CD14-positive monocyte (primary cell): ENCODE measurements at regions not wholly inside any gene's neighbourhood (a gene's known extent, or its start where the extent isn't known, plus 50 kb on each side); places are given as distances from the start of the nearest gene placed in this dataset.

Source experiments
- DNase-seq, 3 donors: peaks; one replicate each; pipeline ENCODE4 v3.0.0-alpha.2; 2011 to 2022
- H2AFZ ChIP-seq: 2 replicates; pipeline ENCODE4 v1.6.0; 2012; ENCODE audit warnings: mild to moderate bottlenecking, low read depth, low read length, inconsistent platforms; ENCODE audit not compliant: insufficient read depth, poor library complexity, severe bottlenecking
- H3K27ac ChIP-seq, 2 donors: 1 replicate in 1 of 2; 2 replicates in 1 of 2; pipeline ENCODE4 v1.5.1; 2012 to 2013; ENCODE audit warnings: low read length in 2 of 2, control low read depth in 1 of 2, inconsistent platforms in 1 of 2, low read depth in 1 of 2, mild to moderate bottlenecking in 1 of 2
- H3K27me3 ChIP-seq, 2 donors: one replicate each; pipeline versions ENCODE4 v1.6.0 to v1.6.1; 2011 to 2013; ENCODE audit warnings: low read length in 2 of 2; ENCODE audit not compliant: control insufficient read depth in 2 of 2, insufficient read depth in 2 of 2
- H3K36me3 ChIP-seq, 2 donors: replicated peaks in 1 of 2; 1 replicate in 1 of 2; 2 replicates in 1 of 2; pipeline versions ENCODE4 v1.5.1 to v1.6.1; 2012 to 2013; ENCODE audit warnings: low read length in 2 of 2, control low read depth in 1 of 2, inconsistent platforms in 1 of 2, mild to moderate bottlenecking in 1 of 2; ENCODE audit not compliant: insufficient read depth in 2 of 2, control insufficient read depth in 1 of 2
- H3K4me1 ChIP-seq, 2 donors: 1 replicate in 1 of 2; 2 replicates in 1 of 2; pipeline versions ENCODE4 v1.5.1 to v1.6.1; 2012 to 2013; ENCODE audit warnings: low read length in 2 of 2, control low read depth in 1 of 2, inconsistent platforms in 1 of 2, mild to moderate bottlenecking in 1 of 2, moderate library complexity in 1 of 2; ENCODE audit not compliant: insufficient read depth in 2 of 2, control insufficient read depth in 1 of 2
- H3K4me2 ChIP-seq: replicated peaks from 2 replicates; pipeline ENCODE3; 2012; ENCODE audit warnings: low read length, moderate library complexity, mild to moderate bottlenecking; ENCODE audit not compliant: poor library complexity, severe bottlenecking; ENCODE audit errors: extremely low read depth
- H3K4me3 ChIP-seq, 3 experiments: fragments of 200-600 bp in 1 of 3; sonication (generic) in 1 of 3; replicated peaks in 1 of 3; 1 replicate in 2 of 3; 2 replicates in 1 of 3; pipeline ENCODE4 v1.5.1; 2011 to 2013; ENCODE audit warnings: low read length in 3 of 3, mild to moderate bottlenecking in 3 of 3, control low read depth in 2 of 3, low read depth in 2 of 3, inconsistent platforms in 1 of 3, moderate library complexity in 1 of 3
- H3K79me2 ChIP-seq: 2 replicates; pipeline ENCODE4 v1.6.0; 2012; ENCODE audit warnings: mild to moderate bottlenecking, control low read depth, inconsistent platforms, low read length, moderate library complexity; ENCODE audit not compliant: insufficient read depth
- H3K9ac ChIP-seq: 2 replicates; pipeline ENCODE4 v1.6.0; 2017; ENCODE audit warnings: low read length, mild to moderate bottlenecking; ENCODE audit not compliant: insufficient read depth, poor library complexity, severe bottlenecking
- H3K9me3 ChIP-seq, 2 donors: replicated peaks in 1 of 2; 1 replicate in 1 of 2; 2 replicates in 1 of 2; pipeline versions ENCODE4 v1.5.1 to v1.6.1; 2012 to 2013; ENCODE audit warnings: low read length in 2 of 2, control low read depth in 1 of 2; ENCODE audit not compliant: control insufficient read depth in 1 of 2, insufficient read depth in 1 of 2
- H4K20me1 ChIP-seq: 2 replicates; pipeline ENCODE4 v1.6.0; 2012; ENCODE audit warnings: mild to moderate bottlenecking, low read length, control low read depth, moderate library complexity; ENCODE audit not compliant: insufficient read depth
- H3K27ac Mint-ChIP-seq, 7 donors: one replicate each; pipeline ENCODE4 v1.8.0; 2020; ENCODE audit warnings: mild to moderate bottlenecking in 7 of 7, mixed read lengths in 7 of 7, moderate library complexity in 6 of 7, inconsistent platforms in 2 of 7
- H3K27me3 Mint-ChIP-seq, 3 donors: one replicate each; pipeline ENCODE4 v1.8.0; 2021 to 2022; ENCODE audit warnings: low read depth in 3 of 3, mild to moderate bottlenecking in 3 of 3, mixed read lengths in 3 of 3, moderate library complexity in 3 of 3, inconsistent platforms in 1 of 3
- H3K36me3 Mint-ChIP-seq, 2 donors: one replicate each; pipeline ENCODE4 v1.8.0; 2020; ENCODE audit warnings: mixed read lengths in 2 of 2, inconsistent platforms in 1 of 2, mild to moderate bottlenecking in 1 of 2
- H3K4me1 Mint-ChIP-seq: one replicate; pipeline ENCODE4 v1.8.0; 2020; ENCODE audit warnings: mild to moderate bottlenecking, mixed read lengths
- H3K4me3 Mint-ChIP-seq, 2 donors: one replicate each; pipeline ENCODE4 v1.8.0; 2020; ENCODE audit warnings: mild to moderate bottlenecking in 2 of 2, mixed read lengths in 2 of 2, moderate library complexity in 1 of 2
- H3K9me3 Mint-ChIP-seq, 7 donors: one replicate each; pipeline ENCODE4 v1.8.0; 2020 to 2022; ENCODE audit warnings: mixed read lengths in 7 of 7, mild to moderate bottlenecking in 6 of 7, moderate library complexity in 6 of 7, inconsistent platforms in 2 of 7
- WGBS: methylation state at CpG from one replicate; pipeline ENCODE4 v1.1.5; 2013; ENCODE audit warnings: missing lambda C conversion rate; ENCODE audit not compliant: insufficient coverage; 5-methylcytosine and 5-hydroxymethylcytosine counted together
- intact Hi-C, 2 donors: fragments of 100-400 bp; cut with micrococcal nuclease; formaldehyde crosslinking; loops; one replicate each; pipeline versions ENCODE4 v1.15.0 to v1.15.1; 2023
- TF ChIP-seq, protein P1 (sequence below): fragments of 200-600 bp; IDR thresholded peaks from one replicate; pipeline ENCODE4 v1.8.0; 2022; ENCODE audit warnings: antibody characterized with exemption, mild to moderate bottlenecking

DNA sequence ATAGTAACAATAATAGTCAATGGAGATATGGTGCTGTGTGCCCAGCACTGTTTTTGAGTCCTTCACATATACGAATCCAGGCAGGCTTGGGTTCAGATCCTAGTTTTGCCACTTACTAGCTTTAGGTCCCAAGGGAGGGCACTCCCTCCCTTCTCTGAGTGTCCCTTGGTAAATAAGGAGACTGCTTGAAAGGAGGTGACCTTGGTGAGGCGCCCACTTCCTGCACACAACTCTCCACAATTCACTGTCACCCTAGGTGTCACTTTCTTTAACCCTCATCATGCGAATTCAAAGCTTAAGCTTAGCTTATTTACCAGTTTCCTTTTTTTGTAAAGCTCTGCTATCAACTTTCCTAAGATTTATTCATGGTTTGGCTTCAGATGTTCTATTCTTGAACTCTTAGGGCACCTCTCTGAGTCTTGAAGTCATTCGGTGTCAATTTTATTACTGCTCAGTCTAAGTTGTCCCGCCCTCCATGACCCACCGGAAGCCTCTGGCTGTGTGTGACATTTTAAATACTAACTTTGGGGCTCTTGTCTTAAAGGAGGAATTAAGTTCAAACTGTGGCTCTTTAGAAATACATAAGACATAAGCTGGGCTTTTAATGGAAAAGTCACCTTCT, 170.7 kb upstream of the ZNF618 start:
- Histone ChIP-seq H3K4me2 (no peak overlapping the region), H3K27ac (no peak overlapping the region), H3K9me3 (peaks cover 0 to 8% of the 10 kb centered on the region in 2 donors), H3K36me3 (no peaks in the 10 kb centered on the region), H3K4me3 (no peak overlapping the region), H3K79me2 (no peaks in the 10 kb centered on the region), H3K9ac (no peak overlapping the region), H4K20me1 (no peaks in the 10 kb centered on the region), H3K4me1 (no peaks in the 10 kb centered on the region), H2AFZ (no peak overlapping the region), H3K27me3 (no peaks in the 10 kb centered on the region)
- Mint-ChIP-seq H3K4me3 (no peak overlapping the region), H3K27me3 (peaks cover 2 to 4% (median 2%) of the 10 kb centered on the region in 3 donors), H3K36me3 (no peaks in the 10 kb centered on the region), H3K4me1 (no peaks in the 10 kb centered on the region), H3K9me3 (peaks cover 7 to 20% (median 9%) of the 10 kb centered on the region in 7 donors), H3K27ac (no peak overlapping the region)
- 100% methylated on average over 2 of the region's 6 CpGs for WGBS
- DNase-seq, result no peak
- intact Hi-C loops, result no loop called here
- TF ChIP-seq, protein P1, sequence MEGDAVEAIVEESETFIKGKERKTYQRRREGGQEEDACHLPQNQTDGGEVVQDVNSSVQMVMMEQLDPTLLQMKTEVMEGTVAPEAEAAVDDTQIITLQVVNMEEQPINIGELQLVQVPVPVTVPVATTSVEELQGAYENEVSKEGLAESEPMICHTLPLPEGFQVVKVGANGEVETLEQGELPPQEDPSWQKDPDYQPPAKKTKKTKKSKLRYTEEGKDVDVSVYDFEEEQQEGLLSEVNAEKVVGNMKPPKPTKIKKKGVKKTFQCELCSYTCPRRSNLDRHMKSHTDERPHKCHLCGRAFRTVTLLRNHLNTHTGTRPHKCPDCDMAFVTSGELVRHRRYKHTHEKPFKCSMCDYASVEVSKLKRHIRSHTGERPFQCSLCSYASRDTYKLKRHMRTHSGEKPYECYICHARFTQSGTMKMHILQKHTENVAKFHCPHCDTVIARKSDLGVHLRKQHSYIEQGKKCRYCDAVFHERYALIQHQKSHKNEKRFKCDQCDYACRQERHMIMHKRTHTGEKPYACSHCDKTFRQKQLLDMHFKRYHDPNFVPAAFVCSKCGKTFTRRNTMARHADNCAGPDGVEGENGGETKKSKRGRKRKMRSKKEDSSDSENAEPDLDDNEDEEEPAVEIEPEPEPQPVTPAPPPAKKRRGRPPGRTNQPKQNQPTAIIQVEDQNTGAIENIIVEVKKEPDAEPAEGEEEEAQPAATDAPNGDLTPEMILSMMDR, result no peak

DNA sequence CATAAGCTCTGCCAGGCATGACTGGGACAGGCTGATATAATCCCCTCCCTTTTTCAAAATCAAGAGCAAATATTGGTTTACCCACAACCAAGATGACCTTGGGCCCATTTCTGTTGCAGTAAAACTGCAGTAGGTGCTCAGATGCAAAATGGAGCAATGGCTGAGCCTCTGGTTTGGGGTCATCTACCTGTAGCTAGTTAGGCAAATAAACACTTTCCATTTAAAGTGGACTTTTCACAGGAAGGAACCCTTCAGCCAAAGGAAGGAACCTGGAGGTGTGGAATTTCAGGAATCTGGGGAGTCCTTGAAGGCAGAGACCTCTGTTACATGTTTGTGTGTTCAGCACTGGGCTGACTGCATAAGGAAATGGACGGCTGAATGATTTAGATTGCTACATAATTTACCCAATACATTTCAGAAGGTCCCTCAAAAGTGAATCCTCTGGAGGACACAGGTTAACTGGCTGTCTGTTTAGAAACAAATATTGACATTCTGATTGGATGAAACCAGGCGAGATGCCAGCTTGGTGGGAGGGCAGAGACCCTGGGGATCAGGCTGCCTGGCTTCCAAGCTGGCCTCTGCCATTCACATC, 170.1 kb upstream of the ZNF618 start:
- no peak overlapping the region for H3K27ac ChIP-seq
- no peaks in the 10 kb centered on the region for H3K4me1 ChIP-seq
- DNase-seq, result no peak
- no peak overlapping the region for H3K4me3 ChIP-seq
- no peaks in the 10 kb centered on the region for H4K20me1 ChIP-seq
- H3K9ac ChIP-seq, result no peak overlapping the region
- Mint-ChIP-seq H3K4me1 (no peaks in the 10 kb centered on the region), H3K36me3 (no peaks in the 10 kb centered on the region), H3K27ac (no peak overlapping the region), H3K4me3 (no peak overlapping the region), H3K27me3 (peaks cover 2 to 4% (median 2%) of the 10 kb centered on the region in 3 donors), H3K9me3 (peaks cover 7 to 20% (median 8%) of the 10 kb centered on the region in 7 donors)
- no peaks in the 10 kb centered on the region for H3K79me2 ChIP-seq
- no peaks in the 10 kb centered on the region for H3K27me3 ChIP-seq
- no peak overlapping the region for H3K4me2 ChIP-seq
- intact Hi-C loops, result no loop called here
- WGBS, result 100% methylated on average over 1 of the region's 2 CpGs
- H3K9me3 ChIP-seq, result peaks cover 0 to 8% of the 10 kb centered on the region in 2 donors
- H2AFZ ChIP-seq, result no peak overlapping the region
- TF ChIP-seq, protein P1, result no peak
- no peaks in the 10 kb centered on the region for H3K36me3 ChIP-seq
